ENCODE measurements at regions not wholly inside any gene's neighbourhood (a gene's known extent, or its start where the extent isn't known, plus 50 kb on each side); places are given as distances from the start of the nearest gene placed in this dataset.
"Not testable (repeated sequence)": the region's sequence is repeated elsewhere in the genome, so short reads cannot be mapped to it uniquely, and the experiment has no call there.

DNA sequence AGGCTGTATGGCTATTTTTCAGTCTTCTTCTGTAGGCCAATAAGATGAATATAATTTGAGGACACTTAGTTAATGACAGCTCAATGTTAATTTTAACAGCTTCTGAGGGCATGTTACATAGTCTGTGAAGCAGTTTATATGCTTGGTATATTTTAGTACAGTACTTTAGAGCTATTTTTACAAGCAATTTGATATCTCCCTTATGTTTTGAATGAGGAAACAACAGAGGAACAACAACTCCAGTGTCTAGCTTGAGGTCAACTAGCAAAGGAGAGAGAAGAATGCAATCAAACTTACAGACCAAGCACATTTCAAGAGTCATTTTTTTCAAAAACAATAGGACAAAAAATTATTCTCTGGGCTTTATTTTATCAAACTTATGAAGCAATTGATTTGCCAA, 469.1 kb upstream of the DCN start:
- no peak for DNase-seq

DNA sequence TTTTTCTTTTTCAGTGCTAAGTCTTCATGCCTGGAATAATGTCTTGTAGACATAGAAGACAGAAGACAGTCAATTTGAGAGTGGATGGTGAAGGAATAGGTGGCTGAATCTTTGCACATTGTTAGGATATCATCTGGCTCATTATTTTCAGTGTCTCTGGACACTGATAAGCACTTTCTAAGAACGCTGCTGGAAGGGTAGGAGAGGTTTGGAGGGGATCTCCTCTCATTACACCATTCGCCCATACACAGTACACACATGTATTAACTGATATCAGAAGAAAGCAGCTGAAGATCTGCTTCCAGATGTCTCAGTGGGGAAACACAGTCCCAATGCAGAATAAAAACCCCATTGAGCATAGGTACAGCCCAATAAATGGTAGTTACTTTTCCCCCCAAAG, 461.1 kb upstream of the DCN start:
- DNase-seq: no peak

DNA sequence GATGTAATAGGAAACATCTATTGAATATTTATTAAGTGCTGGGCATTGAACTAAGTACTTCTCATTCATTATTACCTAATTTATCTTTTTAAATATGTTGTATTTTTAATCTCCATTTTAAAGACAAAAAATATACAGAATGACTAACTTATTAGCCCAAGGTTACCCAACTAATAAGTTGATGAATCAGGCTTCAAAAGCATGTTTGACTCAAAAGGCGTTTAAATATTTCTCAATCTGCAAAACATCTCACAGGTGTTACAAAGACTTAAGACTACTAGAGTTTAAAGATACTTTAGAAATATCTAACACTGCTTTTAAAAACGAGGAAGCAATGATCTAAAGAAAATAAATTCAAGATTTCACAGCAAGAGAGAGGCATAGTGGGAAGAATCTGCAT, 457.4 kb upstream of the DCN start:
- DNase-seq: no peak

DNA sequence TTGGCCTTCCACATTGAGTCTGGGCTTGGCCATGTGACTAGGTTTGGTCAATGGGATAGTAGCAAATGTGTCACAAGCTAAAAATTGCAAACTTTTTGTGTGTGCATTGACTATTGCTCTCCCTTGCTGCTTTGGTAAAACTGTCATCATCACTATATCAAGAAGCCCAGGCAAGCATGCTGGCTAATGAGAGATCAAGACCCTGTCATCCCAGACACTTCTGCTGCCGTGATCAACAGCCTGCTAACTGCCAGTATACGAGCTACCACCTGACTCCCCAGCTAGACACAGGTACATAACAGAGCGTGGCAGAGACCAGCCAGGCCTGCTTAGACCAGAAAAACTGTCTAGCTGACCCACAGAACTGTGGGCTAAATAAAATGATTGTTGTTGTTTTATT, 456.7 kb upstream of the DCN start:
- no peak for DNase-seq

DNA sequence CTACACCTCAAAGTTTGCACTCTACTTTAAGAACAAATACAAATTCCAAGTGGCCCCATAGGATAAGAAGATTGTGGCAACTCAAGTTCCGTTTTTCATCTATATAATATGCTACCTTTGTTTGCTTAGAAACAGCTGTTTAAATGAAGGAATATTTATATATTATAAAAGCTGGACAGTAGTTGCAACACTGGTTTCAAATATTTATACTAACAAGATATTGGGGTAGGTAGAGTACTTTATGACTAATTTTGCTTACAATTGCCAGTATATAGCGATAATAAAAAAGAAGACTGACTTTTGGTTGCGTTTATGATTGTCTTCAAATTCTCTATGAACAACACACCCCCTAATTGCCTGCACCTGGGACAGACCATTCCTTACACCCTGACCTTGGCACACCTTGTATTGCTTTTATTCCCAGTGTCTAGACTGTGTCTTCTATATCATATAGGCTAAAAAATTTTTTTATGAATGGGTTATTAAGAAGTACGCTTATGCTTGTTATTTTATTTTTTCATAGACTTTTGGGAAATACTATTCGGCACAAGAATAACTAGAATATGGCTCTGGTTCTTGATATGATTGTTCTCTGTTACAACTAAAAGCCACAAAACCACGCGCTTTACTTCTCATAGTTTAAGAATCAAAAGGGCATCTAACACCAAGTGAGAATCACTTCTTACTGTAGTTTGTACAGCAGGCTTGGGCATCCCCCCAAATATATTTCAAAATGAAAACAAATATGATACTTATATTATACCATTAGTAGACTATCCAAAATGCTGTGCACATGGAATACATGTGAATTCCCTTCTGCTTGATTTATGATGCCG, 455.4 kb upstream of the DCN start:
- DNase-seq: no peak

DNA sequence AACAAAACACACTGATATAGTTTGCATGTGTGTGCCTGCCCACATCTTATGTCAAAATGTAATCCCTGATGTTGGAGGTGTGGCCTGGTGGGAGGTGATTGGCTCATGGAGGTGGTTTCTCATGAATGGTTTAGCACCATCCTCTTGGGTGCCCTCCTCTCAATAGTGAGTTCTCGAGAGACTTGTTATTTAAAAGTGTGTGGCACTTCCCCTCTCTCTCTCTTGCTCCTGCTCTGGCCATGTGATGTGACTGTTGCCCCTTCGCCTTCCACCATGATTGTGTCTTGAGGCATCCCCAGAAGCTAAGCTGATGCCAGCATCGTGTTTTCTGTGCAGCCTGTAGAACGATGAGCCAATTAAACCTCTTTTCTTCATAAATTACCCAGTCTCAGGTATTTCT, 454.1 kb upstream of the DCN start:
- no peak for DNase-seq

DNA sequence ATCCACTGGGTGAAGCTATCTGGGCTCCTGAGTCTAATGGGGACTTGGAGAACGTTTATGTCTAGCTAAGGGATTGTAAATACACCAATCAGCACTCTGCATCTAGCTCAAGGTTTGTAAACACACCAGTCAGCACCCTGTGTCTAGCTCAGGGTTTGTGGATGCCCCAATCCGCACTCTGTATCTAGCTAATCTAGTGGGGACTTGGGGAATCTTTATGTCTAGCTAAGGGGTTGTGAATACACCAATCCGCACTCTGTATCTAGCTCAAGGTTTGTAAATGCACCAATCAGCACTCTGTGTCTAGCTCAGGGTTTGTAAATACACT, 451.7 kb upstream of the DCN start:
- DNase-seq: not testable (repeated sequence)

DNA sequence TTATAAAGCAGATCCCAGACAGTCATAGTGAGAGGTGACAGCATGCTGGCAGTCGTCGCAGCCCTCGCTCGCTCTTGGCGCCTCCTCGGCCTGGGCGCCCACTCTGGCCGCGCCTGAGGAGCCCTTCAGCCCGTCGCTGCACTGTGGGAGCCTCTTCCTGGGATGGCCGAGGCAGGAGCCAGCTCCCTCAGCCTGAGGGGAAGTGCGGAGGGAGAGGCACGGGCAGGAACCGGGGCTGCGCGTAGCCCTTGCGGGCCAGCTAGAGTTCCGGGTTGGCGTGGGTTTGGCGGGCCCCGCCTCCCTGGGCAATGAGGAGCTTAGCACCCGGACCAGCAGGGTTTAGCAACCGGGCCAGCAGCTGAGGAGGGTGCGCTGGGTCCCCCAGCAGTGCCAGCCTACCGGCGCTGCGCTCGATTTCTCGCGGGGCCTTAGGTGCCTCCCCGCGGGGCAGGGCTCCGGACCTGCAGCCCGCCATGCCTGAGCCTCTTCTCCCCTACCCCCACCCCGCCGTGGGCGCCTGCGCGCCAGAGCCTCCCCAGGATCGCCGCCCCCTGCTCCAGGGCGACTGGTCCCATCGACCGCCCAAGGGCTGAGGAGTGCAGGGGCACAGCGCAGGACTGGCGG, 451.2 kb upstream of the DCN start:
- DNase-seq: no peak

DNA sequence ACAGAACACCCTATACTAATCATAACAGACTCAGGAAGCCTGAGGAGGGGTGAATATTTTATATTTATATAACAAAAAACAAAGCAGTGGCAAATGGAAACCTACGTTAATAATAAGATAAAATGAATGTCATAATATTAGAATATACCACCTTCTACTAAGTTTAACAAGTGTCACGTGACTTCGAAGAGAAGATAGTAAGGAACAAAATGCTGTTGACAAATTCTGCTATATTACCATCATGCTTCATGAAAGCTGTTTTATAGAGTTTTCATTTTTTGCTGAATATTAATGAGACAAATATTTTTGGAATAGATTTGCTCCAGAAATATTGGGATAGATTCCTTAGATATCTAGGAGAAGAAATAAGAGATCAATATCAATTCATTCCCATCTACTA, 450.6 kb upstream of the DCN start:
- no peak for DNase-seq

DNA sequence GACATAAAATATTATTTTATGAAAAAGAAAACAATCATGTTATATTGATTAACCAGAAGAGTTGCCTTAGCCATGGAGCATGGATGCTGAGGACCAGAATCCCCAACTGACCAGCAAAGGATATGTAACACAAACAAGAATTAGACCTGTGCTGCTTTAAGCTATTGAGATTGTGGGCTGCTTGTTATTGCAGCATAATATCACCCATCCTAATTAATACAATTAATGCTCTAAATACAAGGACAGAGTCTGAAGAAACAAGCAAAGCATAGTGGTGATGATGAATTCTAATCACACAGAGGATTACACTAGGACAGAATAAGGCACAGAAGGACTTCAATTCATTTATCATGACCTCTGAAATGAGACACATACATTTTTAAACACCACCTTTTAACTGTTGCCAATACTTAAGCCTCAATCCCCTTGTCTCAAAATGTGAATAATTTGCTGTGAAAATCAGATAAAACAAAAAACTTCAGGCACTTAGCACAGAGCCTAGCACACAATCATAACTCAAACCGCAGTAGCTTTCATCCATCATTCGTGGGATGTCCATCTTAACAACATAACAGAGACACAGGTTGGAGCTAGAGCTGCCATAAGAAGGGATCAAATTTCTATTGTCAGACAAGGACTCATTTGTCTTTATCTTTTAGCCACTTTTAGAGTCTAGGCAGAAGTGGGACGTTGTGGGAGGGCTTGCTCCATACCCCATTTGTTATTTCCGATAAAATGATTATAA, 449.6 kb upstream of the DCN start:
- no peak for DNase-seq

DNA sequence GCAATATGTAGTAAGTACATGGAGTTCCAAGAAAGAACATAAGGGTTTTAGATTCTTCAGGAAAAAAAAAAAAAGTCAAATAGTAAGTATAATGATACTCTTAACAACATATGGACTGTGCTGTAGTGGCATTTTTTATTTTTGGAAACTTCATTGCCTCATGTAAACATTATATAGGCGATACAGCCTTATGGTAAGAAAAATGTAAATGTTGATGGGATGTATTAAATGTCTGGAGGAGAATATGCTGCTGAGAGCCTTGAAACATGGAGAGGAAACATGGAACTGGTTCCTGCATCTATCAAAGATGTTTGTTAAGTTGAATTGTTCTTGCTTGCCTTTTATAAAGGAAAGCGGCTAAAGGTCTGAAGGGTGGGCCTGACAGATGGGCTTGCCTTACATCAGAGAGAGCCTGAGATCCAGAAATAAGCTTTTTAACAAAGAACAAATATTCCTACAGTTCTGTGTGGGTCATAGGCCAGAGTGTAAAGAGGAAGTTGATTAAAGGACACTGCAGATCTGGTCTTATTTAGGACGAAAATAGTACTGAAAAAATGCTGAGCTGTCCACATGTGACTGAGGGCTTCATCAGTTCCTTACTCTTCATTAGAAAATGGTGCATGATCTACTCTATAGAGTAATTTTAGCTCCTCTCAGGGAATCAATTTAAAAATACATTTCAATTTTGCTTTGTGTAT, 448.1 kb upstream of the DCN start:
- DNase-seq: no peak

DNA sequence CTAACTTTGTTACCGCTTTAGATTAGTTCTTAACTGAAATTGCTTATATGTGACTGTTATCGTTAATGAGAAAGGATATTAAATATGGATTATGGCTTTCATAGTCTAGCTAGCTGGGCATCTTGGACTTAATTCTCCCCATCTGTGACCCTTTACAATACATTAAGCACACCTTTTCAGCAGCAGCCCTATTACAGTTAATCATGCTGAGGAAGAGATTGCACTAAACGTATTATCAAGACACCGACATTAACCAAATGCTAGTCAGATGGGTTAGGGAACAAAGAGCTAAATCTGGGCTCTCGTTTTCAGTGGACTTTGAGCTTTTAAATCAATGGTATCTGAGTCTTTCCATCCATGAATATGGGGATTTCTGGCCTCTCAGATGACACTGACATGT, 447.5 kb upstream of the DCN start:
- DNase-seq: no peak

DNA sequence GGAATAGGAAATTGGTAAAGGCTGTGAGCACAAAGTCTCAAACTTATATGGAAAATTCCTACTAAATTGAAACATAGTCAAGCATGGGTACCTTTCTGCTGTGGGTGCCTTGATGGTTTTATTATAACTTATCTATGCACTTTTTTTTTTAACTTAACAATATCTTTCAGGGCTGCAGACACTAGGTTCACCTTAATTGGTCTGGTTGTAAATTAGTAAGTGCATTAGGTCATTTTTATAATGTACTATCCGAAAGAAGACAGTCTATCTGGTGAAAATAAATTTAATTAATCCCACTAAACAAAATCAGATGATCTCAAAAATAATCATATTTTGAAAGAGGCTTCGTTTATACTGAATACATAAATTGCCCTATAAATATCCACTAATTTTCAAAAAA, 446.8 kb upstream of the DCN start:
- no peak for DNase-seq

DNA sequence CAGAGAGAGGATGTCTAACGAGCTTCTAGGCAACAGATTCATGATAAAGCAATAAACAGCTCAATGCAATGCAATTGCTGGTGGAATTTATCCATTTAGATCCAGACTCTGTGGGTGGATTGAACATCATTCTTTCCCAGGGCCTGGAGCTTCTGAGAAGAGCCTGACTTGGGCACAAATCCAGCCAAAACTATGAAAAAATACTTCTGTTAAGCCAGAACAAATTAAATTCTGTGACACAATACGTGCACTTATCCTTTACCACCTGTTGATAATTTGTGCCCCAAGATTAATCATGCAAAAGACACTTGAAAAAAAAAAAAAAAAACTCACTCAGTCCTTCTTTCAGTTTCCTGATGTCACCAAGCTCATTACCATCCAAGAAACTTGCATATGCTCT, 446.0 kb upstream of the DCN start:
- no peak for DNase-seq

DNA sequence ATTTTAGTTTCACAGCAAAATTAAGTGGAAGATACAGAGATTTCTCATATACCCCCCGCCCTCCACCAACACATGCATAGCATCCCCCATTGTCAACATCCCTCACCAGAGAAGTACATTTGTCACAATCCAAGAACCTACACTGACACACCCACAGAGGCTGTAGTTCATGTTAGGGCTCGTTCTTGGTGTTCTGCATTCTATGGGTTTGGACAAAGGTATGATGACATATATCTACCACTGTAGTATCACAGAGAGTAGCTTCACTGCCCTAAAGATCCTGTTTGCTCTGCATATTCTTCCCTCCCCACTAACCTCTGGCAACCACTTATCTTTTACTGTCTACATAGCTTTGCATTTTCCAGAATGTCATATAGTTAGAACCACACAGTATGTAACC, 444.6 kb upstream of the DCN start:
- DNase-seq: no peak

DNA sequence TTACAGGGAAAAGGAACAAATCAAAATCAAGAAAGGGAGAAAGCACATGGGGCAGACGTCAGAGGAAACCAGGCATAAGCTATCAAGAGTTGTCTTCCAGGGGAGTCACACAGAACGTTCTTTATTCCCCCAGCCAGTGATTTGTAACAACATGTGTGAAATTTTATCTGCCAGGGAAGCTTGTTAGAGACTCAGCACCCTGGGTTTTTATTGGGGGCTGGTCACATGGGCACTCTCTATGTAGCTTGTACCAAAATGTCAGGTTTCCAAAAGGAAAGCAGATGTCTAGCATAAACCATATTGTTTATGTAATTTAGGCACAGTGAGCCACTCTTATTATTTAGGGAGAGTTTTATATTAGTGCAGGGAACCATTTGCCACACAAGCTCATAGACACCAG, 440.4 kb upstream of the DCN start:
- DNase-seq: no peak

DNA sequence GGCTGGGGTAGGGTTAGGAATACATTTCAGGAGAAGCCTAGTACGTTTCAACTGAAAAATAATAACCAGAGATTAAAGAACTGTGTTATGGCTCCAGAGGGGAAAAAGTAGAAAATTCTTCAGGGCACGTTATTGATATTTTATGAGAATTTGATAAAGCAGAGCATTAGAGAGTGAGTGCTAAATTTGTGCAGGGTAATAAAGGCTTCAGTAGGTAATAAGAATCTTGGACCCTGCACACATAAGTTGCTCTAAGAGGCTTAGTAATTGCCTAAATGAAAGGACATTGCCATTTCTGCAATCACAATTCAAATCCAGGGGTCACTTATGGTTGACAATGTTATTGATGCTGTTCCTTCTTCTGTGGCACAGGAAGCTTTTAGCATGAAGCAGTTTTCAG, 439.4 kb upstream of the DCN start:
- no peak for DNase-seq

DNA sequence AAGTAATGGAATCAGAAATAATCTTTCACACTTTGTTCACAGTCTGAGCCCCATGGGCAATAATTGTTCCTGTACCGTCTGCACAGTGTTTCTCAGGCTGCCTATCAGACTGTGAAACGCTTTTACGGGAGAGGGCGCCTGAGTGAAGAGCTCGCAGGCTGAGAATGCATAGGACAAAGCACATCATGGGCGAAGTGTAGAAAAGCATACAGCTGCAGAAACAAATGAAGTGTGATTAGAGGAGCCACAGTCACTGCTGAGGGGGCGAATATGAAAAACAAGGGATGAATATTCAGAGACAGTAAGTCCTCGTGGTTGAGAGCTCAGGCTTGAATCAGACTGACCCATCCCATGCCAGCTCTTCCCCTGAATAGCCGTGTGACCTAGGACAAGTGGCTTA, 438.4 kb upstream of the DCN start:
- DNase-seq: no peak

DNA sequence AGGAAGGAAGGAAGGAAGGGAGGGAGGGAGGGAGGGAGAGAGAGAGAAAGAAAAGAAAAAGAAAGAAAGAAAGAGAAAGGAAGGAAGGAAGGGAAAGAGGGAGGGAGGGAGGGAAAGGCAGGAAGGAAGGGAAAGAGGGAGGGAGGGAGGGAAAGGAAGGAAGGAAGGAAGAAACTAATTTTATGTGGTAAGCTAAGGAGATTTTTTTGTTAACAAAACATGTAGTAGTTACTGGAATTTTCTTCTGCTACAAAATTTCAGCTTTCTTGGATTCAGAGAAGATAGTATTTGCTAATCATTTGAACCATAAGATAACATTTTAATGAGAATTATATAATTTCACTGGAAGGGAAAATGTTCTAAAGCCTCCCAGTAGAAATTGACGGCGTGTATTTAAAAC, 437.8 kb upstream of the DCN start:
- DNase-seq: no peak

DNA sequence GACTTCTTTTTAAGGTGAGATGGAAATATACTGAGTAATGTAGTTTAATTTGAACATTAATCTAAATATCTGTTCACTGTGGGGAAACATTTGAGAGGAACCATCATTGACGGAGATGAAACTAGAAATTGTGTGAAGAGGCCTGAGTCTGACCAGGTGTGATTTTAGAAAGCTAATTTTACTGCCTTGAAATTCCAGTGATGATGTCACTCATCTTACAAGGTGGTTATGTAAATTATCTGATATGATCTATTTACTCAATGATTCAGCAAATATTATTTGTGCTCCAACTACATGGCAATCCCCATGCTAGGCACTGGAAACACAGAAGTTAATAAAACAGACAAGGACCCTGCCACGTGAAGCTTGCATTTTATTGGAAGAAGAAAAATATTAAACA, 435.7 kb upstream of the DCN start:
- DNase-seq: no peak

DNA sequence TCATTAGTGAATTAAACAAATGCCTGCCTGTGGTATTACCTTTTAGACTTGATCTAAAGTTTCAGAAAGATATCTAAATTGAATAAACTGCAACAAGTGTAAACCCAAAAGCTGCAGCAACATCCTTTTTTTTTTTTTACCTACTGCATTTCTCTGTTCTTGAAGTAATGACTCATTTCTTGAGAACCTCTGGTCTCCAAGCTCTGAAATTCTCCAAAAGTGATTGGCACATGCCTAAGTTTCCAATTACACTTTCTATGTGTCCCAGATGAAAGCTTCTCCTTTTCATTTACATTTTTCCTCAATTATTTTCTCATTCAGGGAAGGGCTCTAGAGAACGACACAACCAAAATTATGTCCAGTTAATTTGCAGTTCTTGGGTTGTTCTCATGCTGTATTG, 435.2 kb upstream of the DCN start:
- DNase-seq: no peak

DNA sequence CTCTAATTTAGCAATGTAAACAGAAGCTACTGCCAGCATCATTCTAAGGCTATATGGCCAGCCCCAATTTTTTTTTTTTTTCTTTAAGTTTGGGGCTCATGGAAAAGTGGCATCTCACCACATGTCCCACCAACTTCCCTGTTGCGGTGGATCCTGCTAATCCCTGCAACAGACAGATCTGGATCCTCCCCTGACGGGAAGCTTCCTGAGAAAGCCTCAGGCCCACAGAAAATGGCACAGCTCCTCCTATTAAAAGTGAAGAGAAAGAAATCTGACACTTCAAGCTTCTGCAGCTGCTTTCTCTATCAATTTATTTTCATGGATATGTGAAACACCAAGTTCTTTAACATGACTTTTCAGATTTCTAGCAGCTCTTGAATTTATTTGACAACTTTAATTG, 433.8 kb upstream of the DCN start:
- no peak for DNase-seq

DNA sequence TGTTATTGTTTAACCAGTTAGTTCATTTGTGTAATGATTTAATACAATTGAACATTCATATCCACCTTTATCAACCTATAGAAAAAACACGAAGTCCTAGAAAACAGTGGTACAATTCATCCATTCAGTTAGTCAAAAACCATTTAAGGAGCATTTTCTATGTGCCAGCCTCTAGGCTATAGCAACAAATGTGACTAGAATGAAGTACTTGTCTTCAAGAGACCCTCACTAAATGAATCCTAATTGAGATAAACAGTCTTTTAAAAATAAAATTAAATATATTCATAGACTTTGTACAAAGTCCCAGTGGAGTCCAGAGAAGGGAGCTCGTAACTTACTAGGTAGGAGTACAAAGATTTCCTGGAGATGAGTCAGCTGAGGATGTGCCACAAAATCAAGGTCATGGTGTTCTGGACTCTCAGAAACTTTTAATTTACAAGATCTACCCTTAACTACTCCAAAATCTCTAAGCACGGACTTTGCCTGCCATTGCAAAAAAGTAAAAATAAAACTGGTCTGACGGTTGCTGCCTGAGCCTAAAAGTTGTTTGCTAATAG, 430.7 kb upstream of the DCN start:
- no peak for DNase-seq

DNA sequence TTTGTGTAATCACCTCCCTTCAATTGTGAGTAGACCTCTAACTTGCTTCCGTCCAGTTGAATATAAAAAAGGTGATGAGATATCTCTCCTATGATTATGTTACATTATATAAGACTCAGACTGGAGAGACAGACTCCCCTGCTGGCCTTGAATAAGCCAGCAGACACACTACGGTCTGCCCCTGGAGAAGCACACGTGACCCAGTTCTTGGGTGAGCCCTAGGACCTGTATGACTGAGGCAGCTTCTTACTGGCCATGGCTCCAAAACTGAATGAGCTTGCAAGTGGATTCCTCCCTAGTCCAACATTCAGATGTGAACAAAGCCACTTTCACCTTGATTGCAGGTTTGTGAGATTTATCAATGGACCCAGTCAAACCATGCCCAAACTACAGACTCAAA, 427.9 kb upstream of the DCN start:
- no peak for DNase-seq

Measured in CD4-positive, alpha-beta T cell treated with Interleukin-4 for 4 hours (primary cell).